GM12878 (cell line): ENCODE measurements at regions not wholly inside any gene's neighbourhood (a gene's known extent, or its start where the extent isn't known, plus 50 kb on each side); places are given as distances from the start of the nearest gene placed in this dataset.

Experiments
- ATAC-seq: fragments of 200-7000 bp; cut with Tn5 transposase; 3 replicates; pipeline ENCODE4 v1.9.1; 2020; ENCODE audit warnings: mild to moderate bottlenecking, moderate library complexity
- BruUV-seq: library from RNA; stranded (reverse); fragments of 400-500 nt; replicated peaks from 2 replicates; lab custom pipeline; 2021; lab: Mats Ljungman, UMichigan
- CTCF ChIA-PET: fragments of 300-600 bp; sonication (Branson Sonifier 250); formaldehyde crosslinking; extraction: SDS; loops from one replicate; lab custom pipeline; 2021; ENCODE audit warnings: inconsistent platforms; lab: Yijun Ruan, JAX
- POLR2A ChIA-PET: fragments of 350-600 bp; formaldehyde crosslinking; extraction: SDS; loops from one replicate; lab custom pipeline; 2021; ENCODE audit warnings: inconsistent platforms; lab: Charles Lee
- RAD21 ChIA-PET: fragments of 300-600 bp; sonication (Branson Sonifier 250); formaldehyde crosslinking; loops from one replicate; lab custom pipeline; 2023; ENCODE audit warnings: antibody characterized with exemption; ENCODE audit not compliant: unreplicated experiment; lab: Charles Lee
- SMC1A ChIA-PET: fragments of 300-600 bp; sonication (Branson Sonifier 250); formaldehyde crosslinking; loops from one replicate; lab custom pipeline; 2023; ENCODE audit not compliant: unreplicated experiment, uncharacterized antibody; lab: Charles Lee
- DNase-seq: peaks from one replicate; pipeline ENCODE4 v3.0.0-alpha.2; 2011; ENCODE audit warnings: low read depth, low spot score
- FAIRE-seq: peaks from 3 replicates; lab custom pipeline; 2011; peaks lifted over from hg19 to GRCh38; lab: Jason Lieb, UNC
- H2AFZ ChIP-seq: 2 replicates; pipeline ENCODE4 v1.6.0; 2011; ENCODE audit warnings: low read depth, low read length, control low read depth; ENCODE audit not compliant: control insufficient read depth
- H3K27ac ChIP-seq: 2 replicates; pipeline ENCODE4 v1.5.1; 2011; ENCODE audit warnings: control low read depth; ENCODE audit not compliant: control insufficient read depth, insufficient read depth
- H3K27me3 ChIP-seq, 2 experiments: replicated peaks in 1 of 2; 2 replicates each; pipeline versions ENCODE4 v1.6.0 to v1.6.1; 2011; ENCODE audit warnings: low read length in 1 of 2; ENCODE audit not compliant: control insufficient read depth in 2 of 2, insufficient read depth in 2 of 2
- H3K36me3 ChIP-seq, 2 experiments: 2 replicates each; pipeline ENCODE4 v1.5.1; 2011; ENCODE audit warnings: low read length in 1 of 2; ENCODE audit not compliant: control insufficient read depth in 2 of 2, insufficient read depth in 2 of 2
- H3K4me1 ChIP-seq: 2 replicates; pipeline ENCODE4 v1.6.1; 2011; ENCODE audit warnings: mild to moderate bottlenecking, low read length, moderate library complexity, mixed read lengths; ENCODE audit not compliant: control insufficient read depth, insufficient read depth
- H3K4me2 ChIP-seq: 2 replicates; pipeline ENCODE4 v1.6.0; 2011; ENCODE audit warnings: control low read depth; ENCODE audit not compliant: control insufficient read depth, insufficient read depth
- H3K4me3 ChIP-seq: fragments of 200-600 bp; sonication (generic); 2 replicates; pipeline ENCODE4 v1.5.1; 2016
- H3K79me2 ChIP-seq: 2 replicates; pipeline ENCODE4 v1.6.0; 2011; ENCODE audit warnings: low read length; ENCODE audit not compliant: control insufficient read depth, insufficient read depth
- H3K9ac ChIP-seq: 2 replicates; pipeline ENCODE4 v1.8.0; 2011; ENCODE audit warnings: low read length, control low read depth, mixed read lengths; ENCODE audit not compliant: control insufficient read depth, insufficient read depth
- H3K9me3 ChIP-seq: replicated peaks from 3 replicates; pipeline ENCODE4 v1.5.1; 2011; ENCODE audit warnings: mild to moderate bottlenecking, low read length; ENCODE audit not compliant: control insufficient read depth, insufficient read depth
- H4K20me1 ChIP-seq: 2 replicates; pipeline ENCODE4 v1.6.0; 2011; ENCODE audit not compliant: control insufficient read depth, insufficient read depth
- JUNB ChIP-seq: IDR thresholded peaks from 2 replicates; pipeline ENCODE4 v1.6.1; 2016; ENCODE audit warnings: antibody characterized with exemption, mild to moderate bottlenecking
- KLF5 ChIP-seq: fragments of 450-650 bp; IDR thresholded peaks from 2 replicates; pipeline ENCODE4 v1.6.1; 2014; ENCODE audit warnings: mild to moderate bottlenecking; ENCODE audit not compliant: partially characterized antibody
- NFYB ChIP-seq: IDR thresholded peaks from 2 replicates; pipeline ENCODE4 v1.6.1; 2011; ENCODE audit warnings: low read depth, mild to moderate bottlenecking, low read length, improper control_type of control experiment, moderate library complexity; ENCODE audit not compliant: insufficient read depth
- PML ChIP-seq: IDR thresholded peaks from 2 replicates; pipeline ENCODE4 v1.6.1; 2012; ENCODE audit warnings: low read length, inconsistent platforms
- SMC3 ChIP-seq: IDR thresholded peaks from 2 replicates; pipeline ENCODE4 v1.6.1; 2011; ENCODE audit warnings: low read length, improper control_type of control experiment, borderline replicate concordance
- SUPT20H ChIP-seq: IDR thresholded peaks from 2 replicates; pipeline ENCODE4 v1.6.1; 2011; ENCODE audit warnings: low read depth, mild to moderate bottlenecking, low read length, moderate library complexity, borderline replicate concordance; ENCODE audit not compliant: control insufficient read depth
- SUZ12 ChIP-seq: fragments of 200-600 bp; sonication (generic); IDR thresholded peaks from one replicate; pipeline ENCODE4 v1.6.1; 2018; ENCODE audit warnings: antibody characterized with exemption, mild to moderate bottlenecking; ENCODE audit not compliant: unreplicated experiment
- WGBS: methylation state at CpG from one replicate; pipeline ENCODE4 v1.1.6; 2016; ENCODE audit warnings: low lambda C conversion rate; ENCODE audit not compliant: insufficient replicate concordance, insufficient coverage; ENCODE audit errors: missing lambda C conversion rate; 5-methylcytosine and 5-hydroxymethylcytosine counted together
- in situ Hi-C: fragments of 300-500 bp; cut with MboI; formaldehyde crosslinking; loops from 9 replicates; pipeline ENCODE4 v1.14.3; 2018; ENCODE audit warnings: mixed read lengths
- intact Hi-C: fragments of 100-400 bp; cut with micrococcal nuclease; formaldehyde crosslinking; loops from one replicate; pipeline ENCODE4 v1.14.2; 2022; ENCODE audit not compliant: unreplicated experiment
- TF ChIP-seq, protein P1 (sequence below): IDR thresholded peaks from 2 replicates; pipeline ENCODE4 v1.6.1; 2011; ENCODE audit warnings: borderline replicate concordance, low read depth, mild to moderate bottlenecking, moderate library complexity, low read length; ENCODE audit not compliant: insufficient read depth, poor library complexity, severe bottlenecking
- TF ChIP-seq, protein P2 (sequence below): IDR thresholded peaks from 2 replicates; pipeline ENCODE4 v1.6.1; 2011; ENCODE audit warnings: low read depth, mild to moderate bottlenecking, low read length, moderate library complexity, borderline replicate concordance; ENCODE audit errors: extremely low read depth

DNA sequence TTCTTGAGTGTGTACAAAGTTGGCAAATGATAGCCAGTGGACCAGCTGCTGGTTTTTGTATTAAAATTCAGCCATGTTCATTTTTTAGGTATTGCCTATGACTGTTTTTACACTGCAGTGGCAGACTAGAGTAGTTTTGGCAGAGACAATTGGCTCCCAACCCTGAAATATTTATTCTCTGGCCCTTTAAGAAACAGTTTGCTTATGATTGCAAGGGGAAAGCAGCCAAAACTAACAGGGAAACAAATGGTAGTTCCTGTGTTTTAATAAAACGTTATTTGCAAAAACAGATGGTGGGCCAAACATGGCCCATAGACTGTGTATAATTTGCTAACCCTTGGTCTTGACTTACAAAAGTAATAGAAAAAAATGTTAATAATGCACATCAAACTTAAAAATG lies 110.2 kb downstream of the ALX1 start:
- Histone ChIP-seq H3K9me3 (no peaks in the 10 kb centered on the region), H3K79me2 (no peaks in the 10 kb centered on the region), H3K36me3 (no peaks in the 10 kb centered on the region), H4K20me1 (no peaks in the 10 kb centered on the region), H3K9ac (no peak overlapping the region), H3K4me1 (no peaks in the 10 kb centered on the region), H3K27ac (no peak overlapping the region), H3K4me2 (no peak overlapping the region), H3K27me3 (no peaks in the 10 kb centered on the region), H3K4me3 (no peak overlapping the region), H2AFZ (no peak overlapping the region)
- FAIRE-seq (no peak), DNase-seq (no peak), ATAC-seq (no peak)
- TF ChIP-seq, protein P1, sequence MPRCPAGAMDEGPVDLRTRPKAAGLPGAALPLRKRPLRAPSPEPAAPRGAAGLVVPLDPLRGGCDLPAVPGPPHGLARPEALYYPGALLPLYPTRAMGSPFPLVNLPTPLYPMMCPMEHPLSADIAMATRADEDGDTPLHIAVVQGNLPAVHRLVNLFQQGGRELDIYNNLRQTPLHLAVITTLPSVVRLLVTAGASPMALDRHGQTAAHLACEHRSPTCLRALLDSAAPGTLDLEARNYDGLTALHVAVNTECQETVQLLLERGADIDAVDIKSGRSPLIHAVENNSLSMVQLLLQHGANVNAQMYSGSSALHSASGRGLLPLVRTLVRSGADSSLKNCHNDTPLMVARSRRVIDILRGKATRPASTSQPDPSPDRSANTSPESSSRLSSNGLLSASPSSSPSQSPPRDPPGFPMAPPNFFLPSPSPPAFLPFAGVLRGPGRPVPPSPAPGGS: no peak
- TF ChIP-seq PML (no peak), SMC3 (no peak), JUNB (no peak), NFYB (no peak), KLF5 (no peak), SUZ12 (no peak), SUPT20H (no peak)
- TF ChIP-seq, protein P2, sequence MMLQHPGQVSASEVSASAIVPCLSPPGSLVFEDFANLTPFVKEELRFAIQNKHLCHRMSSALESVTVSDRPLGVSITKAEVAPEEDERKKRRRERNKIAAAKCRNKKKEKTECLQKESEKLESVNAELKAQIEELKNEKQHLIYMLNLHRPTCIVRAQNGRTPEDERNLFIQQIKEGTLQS: no peak
- POLR2A ChIA-PET: no interaction called here
- intact Hi-C loops: no loop called here
- SMC1A ChIA-PET: no interaction called here
- CTCF ChIA-PET: no interaction called here
- RAD21 ChIA-PET: no interaction called here
- in situ Hi-C loops: no loop called here
- no TSS peak for BruUV-seq
- WGBS: 38% methylated on average over 1 of the region's 1 CpG
